GM19351 (cell line): ENCODE measurements at regions not wholly inside any gene's neighbourhood (a gene's known extent, or its start where the extent isn't known, plus 50 kb on each side); places are given as distances from the start of the nearest gene placed in this dataset.
A peak's percentile ranks its signal among the peaks of the same experiment; 100 is the strongest.

Experiments
- ATAC-seq: cut with Tn5 transposase; IDR thresholded peaks from one replicate; pipeline ENCODE4 v1.9.1; 2021; ENCODE audit warnings: mild to moderate bottlenecking, moderate library complexity; ENCODE audit not compliant: unreplicated experiment

- ATAC-seq = no peak
Measured at GRCh38 chr3:84439476-84439875, 519.3 kb upstream of the CADM2 start.

DNA sequence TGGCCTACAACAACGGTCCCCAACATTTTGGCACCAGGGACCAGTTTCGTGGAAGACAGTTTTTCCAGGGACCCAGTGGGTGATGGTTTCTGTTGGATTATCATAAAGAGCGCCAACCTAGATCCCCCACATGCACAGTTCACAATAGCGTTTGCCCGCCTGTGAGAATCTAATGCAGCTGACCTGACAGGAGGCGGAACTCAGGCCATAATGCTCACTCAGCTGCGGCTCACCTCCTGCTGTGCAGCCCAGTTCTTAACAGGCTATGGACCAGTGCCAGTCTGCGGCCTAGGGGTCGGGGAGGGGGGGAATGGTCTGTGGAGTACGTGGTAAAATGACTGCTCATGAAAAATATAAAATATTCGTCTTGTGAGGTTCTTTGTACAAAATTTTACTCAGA is 518.5 kb upstream of the CADM2 start:
- ATAC-seq = no peak

- no peak for ATAC-seq
Measured at GRCh38 chr3:84442533-84442932, 516.3 kb upstream of the CADM2 start.

DNA sequence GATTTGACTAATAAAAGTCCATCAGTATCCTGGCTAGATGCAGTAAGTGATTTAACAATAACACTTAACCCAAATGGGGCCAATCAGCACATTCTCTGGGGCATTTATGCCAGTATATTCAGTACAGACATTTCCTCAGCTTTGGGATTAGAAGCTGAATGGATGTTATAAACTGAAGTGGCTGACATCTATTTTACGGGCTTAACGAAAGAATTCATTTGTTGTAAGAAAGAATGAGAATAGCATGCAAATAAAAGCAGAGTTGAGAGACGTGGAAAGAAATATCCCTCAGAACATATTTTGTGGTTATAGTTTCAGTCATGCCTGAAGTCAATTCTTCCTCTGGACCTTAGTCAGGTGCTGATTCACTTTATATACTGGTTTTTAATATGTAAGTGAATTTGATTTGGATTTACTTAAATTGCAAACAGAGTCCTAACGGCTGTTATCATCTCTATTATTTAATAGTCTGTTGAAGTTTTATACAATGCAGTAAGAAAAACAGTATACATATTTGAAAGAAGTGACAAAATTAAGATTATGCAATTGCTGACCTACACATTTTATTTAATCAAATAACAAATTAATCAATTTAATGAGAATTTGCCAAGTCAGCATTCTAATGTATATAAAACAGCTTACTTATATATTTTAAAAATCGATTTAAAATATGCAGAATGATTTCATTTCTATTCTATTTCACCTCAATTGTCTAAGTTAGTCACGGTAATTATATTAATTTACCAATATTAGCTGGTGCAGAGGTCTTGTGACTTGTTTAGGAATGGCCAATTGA is 513.9 kb upstream of the CADM2 start:
- no peak for ATAC-seq

DNA sequence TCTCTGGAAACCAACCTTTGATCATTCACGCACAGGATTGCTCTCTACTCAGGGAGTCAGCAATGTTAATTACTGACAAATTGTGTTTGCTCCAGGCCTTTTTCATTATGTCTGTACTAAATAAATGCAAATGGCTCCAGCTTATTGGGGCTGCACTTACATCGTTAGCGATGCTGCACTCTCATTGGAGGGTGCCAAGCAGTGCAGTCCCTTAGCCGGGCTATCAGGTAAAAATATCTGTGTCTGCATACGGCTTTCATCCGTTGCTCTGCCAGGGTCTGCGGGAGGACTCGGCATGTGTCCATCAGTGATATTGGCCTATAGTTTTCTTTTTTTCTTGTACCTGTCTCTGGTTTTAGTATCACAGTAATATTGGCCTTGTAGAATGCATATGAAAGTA is 471.5 kb upstream of the CADM2 start:
- no peak for ATAC-seq

- ATAC-seq = no peak
Measured at GRCh38 chr3:84504761-84505160, 454.0 kb upstream of the CADM2 start.

GRCh38 chr3:84510007-84510406 is 448.8 kb upstream of the CADM2 start:
- ATAC-seq = no peak

- no peak for ATAC-seq
Measured at GRCh38 chr3:84522893-84523292, 435.9 kb upstream of the CADM2 start.

GRCh38 chr3:84536916-84537315 is 421.9 kb upstream of the CADM2 start:
- no peak for ATAC-seq

DNA sequence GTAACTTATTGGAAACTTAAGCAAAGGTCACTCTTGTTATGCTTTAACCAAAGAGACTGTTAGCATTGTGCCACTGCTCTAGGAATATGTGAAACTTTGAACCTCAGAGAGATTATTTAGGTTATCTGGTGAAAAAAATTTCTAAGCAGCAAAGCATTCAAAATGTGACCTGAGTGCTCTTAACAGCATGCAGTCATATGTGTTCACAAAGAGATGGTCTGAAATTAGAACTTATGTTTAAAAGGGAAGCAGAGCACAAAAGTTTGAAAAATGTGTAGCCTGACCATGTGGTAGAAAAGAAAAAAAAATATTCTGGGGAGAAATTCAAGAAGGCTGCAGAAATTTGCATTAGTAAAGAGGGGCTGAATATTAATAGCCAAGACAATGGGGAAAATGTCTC is 420.2 kb upstream of the CADM2 start:
- ATAC-seq = no peak

GRCh38 chr3:84547207-84547606 is 411.6 kb upstream of the CADM2 start:
- no peak for ATAC-seq

DNA sequence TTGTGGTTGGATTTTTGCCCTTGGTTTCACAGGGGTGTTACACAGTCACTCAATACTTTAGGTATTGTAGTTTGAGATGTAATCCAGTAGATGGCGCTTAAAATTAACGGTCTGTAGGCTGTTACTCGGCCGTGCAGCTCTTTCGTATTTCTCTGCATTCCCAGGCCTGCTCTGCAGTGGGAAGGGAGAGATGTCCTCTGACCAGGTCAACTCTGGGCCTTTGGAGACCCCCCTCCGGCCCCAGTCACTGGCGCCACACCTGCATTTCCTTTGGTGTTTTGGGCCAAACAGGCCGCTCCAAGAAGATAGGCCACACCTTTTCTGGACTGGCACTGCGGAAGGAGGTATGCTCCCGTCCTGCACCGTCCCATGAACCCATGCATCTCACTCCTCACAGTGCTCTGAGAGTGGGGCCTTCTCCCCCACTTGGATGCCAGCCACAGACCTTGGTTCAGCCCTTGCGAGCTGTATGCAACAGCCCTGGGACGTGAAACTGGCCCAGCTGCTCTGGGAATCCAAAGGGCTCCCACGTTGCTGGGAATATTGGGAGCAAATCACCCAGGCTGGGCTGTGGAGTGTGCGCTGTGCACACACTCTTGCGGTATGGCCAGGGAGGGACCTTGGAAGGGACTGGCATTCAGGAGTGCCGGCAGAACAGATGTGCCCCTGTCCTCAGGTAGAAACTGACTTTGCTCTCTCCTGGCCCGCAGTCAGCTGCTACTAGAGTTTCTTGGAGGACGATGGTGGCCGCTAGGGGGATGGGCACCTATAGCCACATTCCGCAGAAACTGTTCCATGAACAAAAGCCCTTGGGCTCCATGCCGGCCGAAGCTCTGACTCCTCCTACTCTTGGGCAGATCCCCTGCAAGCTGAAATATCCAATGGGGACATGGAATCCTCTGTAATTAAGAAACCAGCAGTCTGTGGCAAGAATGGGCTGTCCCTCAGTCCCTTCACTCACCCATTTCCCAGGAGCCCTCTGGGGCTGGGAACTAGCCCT is 410.5 kb upstream of the CADM2 start:
- ATAC-seq = peak; percentile 98

DNA sequence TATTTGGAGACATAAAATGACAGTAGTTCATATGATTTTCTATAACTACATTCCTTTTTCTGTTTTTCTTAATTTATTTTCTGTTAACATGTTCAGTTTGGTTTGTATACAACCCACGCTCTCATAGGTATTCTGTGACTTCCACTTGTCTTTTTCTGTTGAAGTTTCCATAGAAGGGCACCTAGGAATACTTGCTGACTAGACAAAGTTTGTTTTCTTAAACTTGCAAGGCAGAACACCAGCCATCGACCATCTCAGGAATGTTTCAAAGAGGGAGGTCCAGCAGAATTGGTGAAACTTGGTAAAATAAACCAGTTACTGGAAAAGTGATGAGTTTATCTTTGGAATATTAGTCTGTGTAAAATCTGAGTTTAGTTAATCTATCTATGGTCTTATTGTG is 403.2 kb upstream of the CADM2 start:
- no peak for ATAC-seq

- ATAC-seq = no peak
Measured at GRCh38 chr3:84566256-84566655, 392.5 kb upstream of the CADM2 start.

- ATAC-seq = no peak
Measured at GRCh38 chr3:84567796-84568195, 391.0 kb upstream of the CADM2 start.

DNA sequence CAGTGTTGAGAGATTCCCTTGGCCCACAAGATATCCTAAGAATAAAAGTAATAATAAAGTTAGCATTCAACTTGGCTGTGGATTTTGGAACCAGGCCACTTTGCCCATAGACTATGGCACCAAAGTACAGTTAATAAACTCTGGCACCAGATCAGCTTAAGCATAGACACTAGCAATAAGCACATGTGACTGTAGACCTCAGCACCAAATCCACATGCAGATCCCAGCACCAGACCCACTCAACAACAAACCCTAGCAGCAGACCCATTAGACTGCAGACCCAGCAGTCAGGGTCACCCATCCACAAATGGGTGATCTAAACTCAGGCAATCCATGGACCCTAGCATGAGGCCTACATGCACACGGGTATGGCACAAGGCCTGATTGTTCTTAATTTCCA is 384.8 kb upstream of the CADM2 start:
- no peak for ATAC-seq

- ATAC-seq = no peak
Measured at GRCh38 chr3:84586427-84586826, 372.4 kb upstream of the CADM2 start.

GRCh38 chr3:84600703-84601225 is 358.0 kb upstream of the CADM2 start:
- ATAC-seq = no peak

DNA sequence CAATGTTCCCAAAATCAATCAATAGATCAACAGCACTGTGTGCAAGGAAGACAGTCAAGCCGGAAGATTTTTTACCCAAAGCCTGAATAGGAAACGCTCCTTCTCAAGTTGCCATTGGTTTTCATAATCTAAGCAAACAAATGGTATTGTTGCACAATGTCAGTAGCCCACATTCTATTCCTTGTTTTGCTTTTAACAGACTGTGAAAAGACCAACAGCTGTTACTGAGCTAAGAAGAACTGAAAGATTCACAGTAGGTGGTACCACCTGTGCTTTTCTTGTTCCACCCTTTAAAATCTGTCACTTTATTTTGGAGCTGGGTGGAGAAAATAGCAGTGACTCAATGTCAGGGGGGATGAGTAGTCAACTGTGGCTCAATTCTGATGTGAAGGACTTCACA is 357.5 kb upstream of the CADM2 start:
- ATAC-seq = no peak

DNA sequence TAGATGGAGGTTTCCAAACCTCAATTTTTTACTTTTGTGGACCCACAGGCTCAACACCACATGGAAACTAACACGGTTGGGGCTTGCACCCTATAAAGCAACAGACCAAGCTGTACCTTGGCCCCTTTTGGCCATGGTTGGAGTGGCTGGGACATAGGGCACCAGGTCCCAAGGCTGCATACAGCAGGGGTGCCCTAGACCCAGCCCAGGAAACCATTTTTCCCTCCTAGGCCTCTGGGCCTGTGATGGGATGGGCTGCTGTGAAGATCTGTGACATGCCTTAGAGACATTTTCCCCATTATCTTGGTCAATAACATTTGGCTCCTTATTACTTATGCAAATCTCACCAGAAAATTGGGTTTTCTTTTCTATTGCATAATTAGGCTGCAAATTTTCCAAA is 337.0 kb upstream of the CADM2 start:
- ATAC-seq = no peak

GRCh38 chr3:84634668-84635067 is 324.1 kb upstream of the CADM2 start:
- ATAC-seq = no peak

- ATAC-seq = no peak
Measured at GRCh38 chr3:84637272-84637671, 321.5 kb upstream of the CADM2 start.
